DMS53 (cell line): ENCODE measurements at regions not wholly inside any gene's neighbourhood (a gene's known extent, or its start where the extent isn't known, plus 50 kb on each side); places are given as distances from the start of the nearest gene placed in this dataset.

ENCODE experiments used
- DNase-seq: peaks from one replicate; lab custom pipeline; 2025; lab: John Stamatoyannopoulos, UW

DNA sequence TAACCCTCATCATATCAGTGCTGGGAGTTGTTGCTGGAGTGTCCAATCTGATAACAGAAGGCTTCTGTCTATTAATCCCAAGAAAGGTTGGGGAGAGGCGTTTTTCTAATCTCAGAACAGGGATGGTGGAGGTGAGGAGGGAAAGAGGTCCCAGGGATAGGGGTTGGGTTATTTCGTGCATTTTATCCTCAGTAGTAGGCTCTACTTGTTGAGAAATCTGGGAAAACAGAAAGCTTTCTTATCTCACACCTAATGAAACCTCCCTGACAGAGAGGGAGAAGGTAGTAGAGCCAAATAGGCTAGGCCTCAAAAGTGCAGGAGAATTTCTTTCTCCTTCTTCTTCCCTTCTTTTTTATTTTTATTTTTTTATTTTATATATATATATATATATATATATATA is 281.8 kb upstream of the MAP3K7 start:
- no peak for DNase-seq

GRCh38 chr6:90868256-90868655 is 281.4 kb upstream of the MAP3K7 start:
- DNase-seq = no peak

DNA sequence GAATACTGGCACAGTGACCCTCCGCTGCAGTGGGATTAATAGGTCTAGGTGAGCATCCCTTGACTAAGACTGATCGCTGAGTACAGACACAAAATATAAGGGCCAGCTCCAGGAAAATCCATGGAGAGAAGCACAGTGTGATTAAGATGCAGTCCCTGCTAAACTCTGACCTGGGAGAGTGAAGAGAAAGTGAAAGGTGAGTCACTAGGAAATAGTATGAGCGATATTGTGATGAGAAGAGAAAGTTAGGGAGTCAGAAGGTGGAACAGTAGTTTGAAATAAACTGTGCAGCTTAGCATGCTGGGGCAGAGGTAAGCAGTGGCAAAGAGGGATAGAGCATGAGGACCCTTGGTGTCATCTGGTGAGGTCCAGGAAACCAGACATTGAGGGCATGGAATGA is 278.6 kb upstream of the MAP3K7 start:
- no peak for DNase-seq

- no peak for DNase-seq
Observed at GRCh38 chr6:90863043-90863442, 276.2 kb upstream of the MAP3K7 start.

- DNase-seq = peak; percentile 68
Observed at GRCh38 chr6:90860822-90861601, 274.1 kb upstream of the MAP3K7 start.

DNA sequence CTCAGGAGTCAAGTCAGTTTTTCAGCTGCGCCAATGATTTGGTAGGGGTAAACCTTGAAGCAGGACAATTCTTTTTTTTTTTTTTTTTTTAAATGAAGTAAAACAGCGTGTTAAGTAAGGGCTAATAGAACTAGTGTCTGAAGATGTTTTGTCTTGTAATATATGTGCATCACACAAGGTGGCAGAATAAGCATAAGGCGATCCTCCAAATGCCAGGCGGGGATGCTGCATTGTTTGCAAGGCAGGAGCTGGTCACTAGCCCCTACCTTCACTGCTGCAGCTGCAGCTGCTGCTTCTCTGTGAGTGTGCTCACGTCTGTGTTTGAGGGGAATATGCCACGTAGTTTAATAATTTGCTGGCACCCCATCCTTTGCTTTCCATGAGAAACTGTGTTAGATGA is 272.7 kb upstream of the MAP3K7 start:
- DNase-seq = peak; percentile 20

- DNase-seq = no peak
Observed at GRCh38 chr6:90859056-90859455, 272.2 kb upstream of the MAP3K7 start.

GRCh38 chr6:90849686-90850085 is 262.8 kb upstream of the MAP3K7 start:
- DNase-seq = no peak

DNA sequence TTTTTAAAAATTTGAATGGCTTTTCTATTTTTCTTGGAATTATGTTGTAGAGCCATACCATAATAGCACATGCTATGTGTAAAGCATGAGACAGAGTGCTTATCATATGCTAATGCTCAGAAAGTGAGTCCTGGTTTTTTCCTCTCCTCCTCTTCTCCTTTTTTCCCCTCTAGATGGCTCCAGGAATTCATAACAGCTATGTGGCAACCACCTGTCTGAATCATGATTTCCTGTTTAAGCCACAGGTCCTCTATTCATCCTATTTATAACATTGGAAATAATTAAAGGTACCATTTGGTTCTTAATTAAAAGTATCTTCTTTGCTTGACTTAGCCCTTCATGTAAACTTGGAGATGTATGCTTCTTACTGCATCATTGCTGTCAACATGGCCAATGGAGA is 260.0 kb upstream of the MAP3K7 start:
- peak; percentile 53 for DNase-seq

GRCh38 chr6:90835596-90836212 is 248.8 kb upstream of the MAP3K7 start:
- peak; percentile 92 for DNase-seq

- DNase-seq = no peak
Observed at GRCh38 chr6:90829311-90829710, 242.4 kb upstream of the MAP3K7 start.

DNA sequence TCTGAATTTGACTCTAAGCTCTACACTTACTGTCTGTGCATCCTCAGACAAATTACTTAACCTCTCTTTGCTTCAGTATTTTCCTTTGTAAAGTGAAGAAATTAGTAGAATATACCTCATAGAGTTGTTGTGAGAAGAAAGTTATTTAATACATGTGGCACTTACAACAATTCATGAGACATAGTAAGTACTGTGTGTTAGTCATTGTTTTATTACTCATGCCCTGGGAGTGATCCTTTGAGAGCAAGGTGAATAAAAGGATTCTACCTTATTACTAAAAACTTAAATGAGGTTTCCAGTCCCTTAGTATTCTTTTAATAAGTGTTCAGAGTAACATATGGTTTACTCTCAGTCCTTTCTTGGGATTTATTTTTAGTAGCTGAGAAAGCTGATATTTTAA is 233.6 kb upstream of the MAP3K7 start:
- DNase-seq = peak; percentile 6

DNA sequence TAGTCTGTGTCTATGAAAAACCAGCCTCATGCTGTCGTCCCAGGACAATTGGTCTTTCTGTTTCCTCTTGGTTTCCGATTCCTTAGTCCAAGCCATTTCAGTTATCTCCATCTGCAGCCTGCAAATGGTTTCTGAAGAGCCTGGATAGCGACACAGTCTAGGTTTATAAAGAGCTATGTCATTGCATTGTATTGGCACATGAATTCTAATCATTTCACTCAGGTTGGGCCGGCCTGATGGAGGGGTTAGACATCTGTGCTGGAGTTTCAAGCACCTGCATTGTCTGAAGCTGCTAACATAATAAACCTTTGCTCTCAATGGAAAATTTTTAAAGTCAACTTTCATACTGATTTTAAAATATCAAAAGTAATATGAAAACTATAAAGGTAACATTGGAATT is 232.6 kb upstream of the MAP3K7 start:
- DNase-seq = no peak

DNA sequence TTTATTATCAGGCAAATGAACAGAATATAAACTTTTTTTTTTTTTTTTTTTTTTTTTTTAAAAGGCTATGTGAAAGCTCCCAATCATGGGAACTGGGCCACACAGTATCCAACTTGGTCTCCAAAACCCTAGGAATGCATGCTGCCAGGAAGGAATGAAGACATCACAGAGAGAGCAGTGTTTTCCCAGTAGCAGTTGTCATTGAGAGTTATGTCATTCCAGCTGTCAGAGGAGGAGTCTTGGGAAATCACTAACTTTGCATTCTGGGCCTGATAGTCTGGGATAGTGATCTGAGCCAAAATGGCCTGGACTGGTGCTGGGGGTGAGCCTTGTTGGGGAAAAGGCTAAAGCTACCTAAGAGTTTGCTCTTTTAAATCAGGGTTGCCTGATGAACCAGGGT is 231.3 kb upstream of the MAP3K7 start:
- DNase-seq = no peak

- no peak for DNase-seq
Observed at GRCh38 chr6:90816764-90817163, 229.9 kb upstream of the MAP3K7 start.

DNA sequence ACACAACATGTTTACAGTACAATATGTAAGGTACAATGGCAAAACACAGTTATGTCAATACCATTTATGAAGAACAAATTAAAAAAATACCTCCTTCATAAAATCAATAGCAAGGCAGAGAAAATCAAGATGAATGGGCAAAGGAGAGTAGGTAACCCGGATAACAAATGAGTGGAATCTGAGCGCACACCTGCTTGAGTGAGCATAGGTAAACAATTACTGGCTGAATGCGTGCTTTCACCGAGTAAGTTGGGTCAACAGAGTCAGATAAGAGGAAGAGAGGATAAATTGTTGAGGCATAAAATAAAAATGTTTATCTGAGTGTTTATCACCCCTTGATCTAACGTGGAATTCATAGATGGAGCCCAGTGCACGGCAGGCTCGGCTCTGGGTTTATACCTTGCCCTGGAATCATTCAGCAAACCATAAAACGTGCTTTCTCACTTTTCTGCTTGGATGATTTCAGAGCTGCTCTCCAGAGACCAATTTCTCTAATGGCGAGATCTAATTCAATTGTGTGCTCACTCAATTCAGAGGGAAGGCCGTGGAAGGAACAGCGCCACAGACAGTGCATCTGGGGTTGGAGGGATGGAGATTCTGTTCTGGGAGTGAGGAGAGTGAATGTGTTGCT is 224.8 kb upstream of the MAP3K7 start:
- DNase-seq = peak; percentile 81

GRCh38 chr6:90809035-90809434 is 222.2 kb upstream of the MAP3K7 start:
- DNase-seq = no peak

- DNase-seq = no peak
Observed at GRCh38 chr6:90807791-90808701, 221.2 kb upstream of the MAP3K7 start.

DNA sequence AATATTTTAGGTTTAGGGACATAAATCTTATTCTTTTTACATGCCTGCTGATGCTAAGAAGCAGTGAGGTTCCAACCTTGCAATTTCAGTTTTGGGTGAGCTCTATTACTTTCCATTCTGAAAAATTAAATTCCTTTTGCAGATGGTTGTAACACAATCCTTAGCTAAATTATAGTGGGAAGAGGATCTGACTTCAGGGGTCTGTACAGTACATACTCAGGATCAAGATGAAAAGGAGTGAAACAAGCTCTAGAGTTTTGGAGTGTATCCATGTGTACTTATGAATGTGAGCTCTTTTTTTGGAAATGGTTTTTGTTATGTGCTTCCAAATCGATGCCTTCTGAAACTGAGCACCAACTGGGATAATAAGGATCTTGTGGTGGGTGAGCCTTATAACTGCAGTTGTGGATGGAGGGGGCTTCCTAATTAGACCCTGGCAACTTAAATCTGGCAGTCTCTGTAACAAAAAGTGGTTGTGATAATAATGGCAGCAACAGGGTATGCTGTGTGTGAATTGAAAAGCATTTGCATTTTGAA is 218.8 kb upstream of the MAP3K7 start:
- no peak for DNase-seq

- no peak for DNase-seq
Observed at GRCh38 chr6:90803956-90804355, 217.1 kb upstream of the MAP3K7 start.

DNA sequence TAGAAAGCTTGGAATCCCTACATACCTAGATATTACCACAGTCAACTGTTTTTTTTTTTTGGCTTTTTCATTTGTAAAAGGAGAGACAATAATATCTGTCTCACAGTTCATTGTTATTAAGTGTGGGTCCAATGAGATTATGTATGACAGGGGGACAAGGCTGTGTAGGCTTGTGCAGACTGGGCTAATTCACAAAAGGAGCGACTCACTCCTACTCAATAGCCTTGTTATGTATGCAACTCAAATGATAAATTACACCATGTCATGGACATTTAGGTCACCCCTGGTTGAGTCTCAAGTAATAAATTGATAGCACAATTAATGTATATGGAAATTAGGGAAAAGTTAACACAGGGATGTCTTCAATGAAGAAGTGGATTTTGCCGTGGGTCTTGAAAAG is 208.2 kb upstream of the MAP3K7 start:
- no peak for DNase-seq

DNA sequence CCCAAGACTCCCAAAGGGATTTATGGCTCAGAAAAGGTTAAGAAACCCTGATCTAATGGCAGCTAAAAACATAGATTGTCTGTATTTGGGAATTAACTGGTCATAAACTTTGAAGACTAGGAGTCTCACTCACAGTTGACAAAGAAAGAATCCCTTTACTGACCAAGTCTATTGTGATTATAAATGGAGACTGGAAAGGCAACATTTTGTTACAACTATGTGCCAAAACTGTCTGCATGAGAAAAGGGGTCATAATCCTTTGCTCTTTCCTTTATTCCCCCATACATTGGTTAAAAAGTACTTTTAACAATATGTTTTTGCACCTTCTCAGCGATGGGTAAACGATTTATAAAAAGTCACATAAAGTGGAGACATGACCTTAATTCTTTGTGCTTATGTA is 206.9 kb upstream of the MAP3K7 start:
- no peak for DNase-seq
